ENCODE measurements at regions not wholly inside any gene's neighbourhood (a gene's known extent, or its start where the extent isn't known, plus 50 kb on each side); places are given as distances from the start of the nearest gene placed in this dataset.

GRCh38 chr10:55766212-55766611, 594.8 kb downstream of the ZWINT start:
- Histone ChIP-seq H4K8ac (ENCODE audit: low read depth, low read length) (no peak overlapping the region), H4K91ac (ENCODE audit: low read depth, low read length) (no peak overlapping the region), H2BK5ac (ENCODE audit: low read depth, low read length, poor library complexity) (no peak overlapping the region), H3K4me3 (ENCODE audit: low read depth, low read length) (no peak overlapping the region), H2BK120ac (ENCODE audit: insufficient read depth, low read length, poor library complexity) (no peak overlapping the region), H3K4me1 (ENCODE audit: control insufficient read depth in 1 of 2, insufficient read depth in 2 of 2, low read length in 2 of 2) (no peaks in the 10 kb centered on the region), H4K12ac (ENCODE audit: low read depth, low read length) (no peak overlapping the region), H2BK12ac (ENCODE audit: low read length) (no peak overlapping the region), H3K4me2 (ENCODE audit: low read length) (no peak overlapping the region), H3K14ac (ENCODE audit: low read length) (no peak overlapping the region), H3K79me2 (ENCODE audit: control insufficient read depth, insufficient read depth, low read length, poor library complexity) (no peaks in the 10 kb centered on the region), H2AK5ac (ENCODE audit: low read length) (no peak overlapping the region), H3K27ac (ENCODE audit: low read depth, low read length) (no peak overlapping the region), H3K27me3 (ENCODE audit: insufficient read depth, low read length) (no peaks in the 10 kb centered on the region), H3K4ac (ENCODE audit: low read depth, low read length) (no peak overlapping the region), H3K9me3 (ENCODE audit: insufficient read depth, low read depth, low read length) (no peaks in the 10 kb centered on the region), H3K79me1 (ENCODE audit: low read length) (no peaks in the 10 kb centered on the region), H3K36me3 (ENCODE audit: control insufficient read depth in 1 of 2, insufficient read depth in 2 of 2, low read length in 2 of 2) (no peaks in the 10 kb centered on the region), H3K9ac (ENCODE audit: low read length) (no peak overlapping the region), H2AFZ (ENCODE audit: insufficient read depth, low read length, poor library complexity) (no peak overlapping the region), H3K18ac (ENCODE audit: low read length) (no peak overlapping the region), H3K23ac (ENCODE audit: low read length) (no peak overlapping the region)
- no CpG with 5 or more reads among the region's 1 CpG for WGBS (ENCODE audit: extremely low coverage, insufficient coverage, insufficient read length)
- no peak for DNase-seq

DNA sequence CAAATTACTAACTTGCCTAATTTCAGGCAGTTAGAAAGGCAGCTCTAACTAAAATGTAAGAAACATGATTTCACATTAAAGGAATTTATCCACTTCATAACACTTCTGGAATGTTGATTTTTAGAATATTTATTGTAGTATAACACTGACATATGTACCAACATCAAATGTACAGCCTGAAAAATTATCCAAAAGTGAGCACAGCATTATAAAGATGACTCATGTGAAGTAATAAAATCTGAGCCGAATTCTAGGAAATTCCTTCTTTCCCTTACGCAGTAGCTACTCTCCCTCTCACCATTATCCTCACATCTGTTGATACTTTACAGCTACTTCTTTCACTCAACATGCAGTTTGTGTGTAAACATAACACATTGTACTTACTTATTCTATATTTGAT, 610.6 kb downstream of the ZWINT start:
- Histone ChIP-seq H4K91ac (ENCODE audit: low read depth, low read length) (no peak overlapping the region), H4K12ac (ENCODE audit: low read depth, low read length) (no peak overlapping the region), H2BK120ac (ENCODE audit: insufficient read depth, low read length, poor library complexity) (no peak overlapping the region), H3K9ac (ENCODE audit: low read length) (no peak overlapping the region), H3K4me2 (ENCODE audit: low read length) (no peak overlapping the region), H3K27ac (ENCODE audit: low read depth, low read length) (no peak overlapping the region), H3K79me1 (ENCODE audit: low read length) (no peaks in the 10 kb centered on the region), H2AFZ (ENCODE audit: insufficient read depth, low read length, poor library complexity) (no peak overlapping the region), H2AK5ac (ENCODE audit: low read length) (no peak overlapping the region), H3K14ac (ENCODE audit: low read length) (no peak overlapping the region), H3K23ac (ENCODE audit: low read length) (no peak overlapping the region), H3K79me2 (ENCODE audit: control insufficient read depth, insufficient read depth, low read length, poor library complexity) (no peaks in the 10 kb centered on the region), H3K4me1 (ENCODE audit: control insufficient read depth in 1 of 2, insufficient read depth in 2 of 2, low read length in 2 of 2) (no peaks in the 10 kb centered on the region), H3K36me3 (ENCODE audit: control insufficient read depth in 1 of 2, insufficient read depth in 2 of 2, low read length in 2 of 2) (no peaks in the 10 kb centered on the region), H2BK12ac (ENCODE audit: low read length) (no peak overlapping the region), H4K8ac (ENCODE audit: low read depth, low read length) (no peak overlapping the region), H3K27me3 (ENCODE audit: insufficient read depth, low read length) (no peaks in the 10 kb centered on the region), H3K4ac (ENCODE audit: low read depth, low read length) (no peak overlapping the region), H3K9me3 (ENCODE audit: insufficient read depth, low read depth, low read length) (no peaks in the 10 kb centered on the region), H3K18ac (ENCODE audit: low read length) (no peak overlapping the region), H2BK5ac (ENCODE audit: low read depth, low read length, poor library complexity) (no peak overlapping the region), H3K4me3 (ENCODE audit: low read depth, low read length) (no peak overlapping the region)
- DNase-seq: no peak
- WGBS (ENCODE audit: extremely low coverage, insufficient coverage, insufficient read length): no CpG with 5 or more reads among the region's 2 CpGs

DNA sequence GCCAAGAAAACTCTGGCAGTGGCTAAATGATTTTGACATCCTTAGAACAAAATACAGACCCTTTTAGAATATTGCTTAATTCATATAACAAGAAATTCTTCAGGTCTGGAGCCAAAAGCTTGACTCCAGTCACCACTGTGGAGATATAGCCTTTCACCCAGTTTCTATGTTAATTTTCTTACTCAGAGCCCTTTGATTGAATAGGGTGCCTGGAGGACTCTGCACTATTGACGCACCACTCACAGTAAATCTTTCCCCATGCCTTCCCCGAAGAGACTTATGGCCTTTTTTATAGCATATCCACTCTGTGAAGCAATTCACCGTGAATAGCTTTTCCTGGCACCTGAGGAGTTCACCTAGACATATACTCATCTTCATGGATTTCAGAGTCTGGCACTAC, 613.8 kb downstream of the ZWINT start:
- no peak overlapping the region for H3K27ac ChIP-seq (ENCODE audit: low read depth, low read length)
- H3K14ac ChIP-seq (ENCODE audit: low read length): no peak overlapping the region
- no peak overlapping the region for H2AFZ ChIP-seq (ENCODE audit: insufficient read depth, low read length, poor library complexity)
- no peaks in the 10 kb centered on the region for H3K27me3 ChIP-seq (ENCODE audit: insufficient read depth, low read length)
- DNase-seq: no peak
- H2BK12ac ChIP-seq (ENCODE audit: low read length): no peak overlapping the region
- no peak overlapping the region for H3K18ac ChIP-seq (ENCODE audit: low read length)
- no peaks in the 10 kb centered on the region for H3K79me2 ChIP-seq (ENCODE audit: control insufficient read depth, insufficient read depth, low read length, poor library complexity)
- H3K4me3 ChIP-seq (ENCODE audit: low read depth, low read length): no peak overlapping the region
- H2BK5ac ChIP-seq (ENCODE audit: low read depth, low read length, poor library complexity): no peak overlapping the region
- WGBS (ENCODE audit: extremely low coverage, insufficient coverage, insufficient read length): no CpG with 5 or more reads among the region's 3 CpGs
- H3K4me2 ChIP-seq (ENCODE audit: low read length): no peak overlapping the region
- no peaks in the 10 kb centered on the region for H3K9me3 ChIP-seq (ENCODE audit: insufficient read depth, low read depth, low read length)
- no peak overlapping the region for H2BK120ac ChIP-seq (ENCODE audit: insufficient read depth, low read length, poor library complexity)
- no peaks in the 10 kb centered on the region for H3K36me3 ChIP-seq (ENCODE audit: control insufficient read depth in 1 of 2, insufficient read depth in 2 of 2, low read length in 2 of 2)
- no peak overlapping the region for H2AK5ac ChIP-seq (ENCODE audit: low read length)
- no peak overlapping the region for H3K9ac ChIP-seq (ENCODE audit: low read length)
- no peak overlapping the region for H4K8ac ChIP-seq (ENCODE audit: low read depth, low read length)
- H3K4ac ChIP-seq (ENCODE audit: low read depth, low read length): no peak overlapping the region
- no peak overlapping the region for H4K12ac ChIP-seq (ENCODE audit: low read depth, low read length)
- H4K91ac ChIP-seq (ENCODE audit: low read depth, low read length): no peak overlapping the region
- no peaks in the 10 kb centered on the region for H3K79me1 ChIP-seq (ENCODE audit: low read length)
- no peaks in the 10 kb centered on the region for H3K4me1 ChIP-seq (ENCODE audit: control insufficient read depth in 1 of 2, insufficient read depth in 2 of 2, low read length in 2 of 2)
- no peak overlapping the region for H3K23ac ChIP-seq (ENCODE audit: low read length)

DNA sequence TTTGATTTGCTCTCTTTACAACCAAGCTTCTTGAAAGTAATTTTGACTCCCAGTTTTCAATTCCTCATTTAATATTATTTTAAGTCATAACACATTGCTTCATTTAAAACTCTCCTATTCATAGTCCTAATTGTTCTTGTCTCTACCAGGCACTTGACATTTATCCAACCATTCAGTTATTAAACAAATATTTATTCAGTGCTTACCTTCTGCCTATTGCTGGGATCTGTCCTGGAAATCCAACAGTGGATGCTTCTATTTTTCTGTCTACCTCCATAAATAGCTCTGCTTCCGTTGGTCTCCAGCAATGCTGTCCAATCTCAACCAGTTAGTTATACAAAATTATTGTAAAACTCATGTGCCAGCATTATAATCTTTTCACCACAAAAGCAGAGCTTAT, 615.1 kb downstream of the ZWINT start:
- H2AK5ac ChIP-seq (ENCODE audit: low read length): no peak overlapping the region
- H3K79me2 ChIP-seq (ENCODE audit: control insufficient read depth, insufficient read depth, low read length, poor library complexity): no peaks in the 10 kb centered on the region
- H4K12ac ChIP-seq (ENCODE audit: low read depth, low read length): no peak overlapping the region
- no peak overlapping the region for H2AFZ ChIP-seq (ENCODE audit: insufficient read depth, low read length, poor library complexity)
- H2BK120ac ChIP-seq (ENCODE audit: insufficient read depth, low read length, poor library complexity): no peak overlapping the region
- no peak overlapping the region for H2BK5ac ChIP-seq (ENCODE audit: low read depth, low read length, poor library complexity)
- H3K23ac ChIP-seq (ENCODE audit: low read length): no peak overlapping the region
- no peaks in the 10 kb centered on the region for H3K27me3 ChIP-seq (ENCODE audit: insufficient read depth, low read length)
- H3K4ac ChIP-seq (ENCODE audit: low read depth, low read length): no peak overlapping the region
- H3K9me3 ChIP-seq (ENCODE audit: insufficient read depth, low read depth, low read length): no peaks in the 10 kb centered on the region
- H3K4me3 ChIP-seq (ENCODE audit: low read depth, low read length): no peak overlapping the region
- H3K4me2 ChIP-seq (ENCODE audit: low read length): no peak overlapping the region
- H3K79me1 ChIP-seq (ENCODE audit: low read length): no peaks in the 10 kb centered on the region
- no peak overlapping the region for H4K8ac ChIP-seq (ENCODE audit: low read depth, low read length)
- DNase-seq: no peak
- no peak overlapping the region for H3K14ac ChIP-seq (ENCODE audit: low read length)
- H2BK12ac ChIP-seq (ENCODE audit: low read length): no peak overlapping the region
- H3K9ac ChIP-seq (ENCODE audit: low read length): no peak overlapping the region
- H3K27ac ChIP-seq (ENCODE audit: low read depth, low read length): no peak overlapping the region
- no peaks in the 10 kb centered on the region for H3K4me1 ChIP-seq (ENCODE audit: control insufficient read depth in 1 of 2, insufficient read depth in 2 of 2, low read length in 2 of 2)
- H4K91ac ChIP-seq (ENCODE audit: low read depth, low read length): no peak overlapping the region
- H3K36me3 ChIP-seq (ENCODE audit: control insufficient read depth in 1 of 2, insufficient read depth in 2 of 2, low read length in 2 of 2): no peaks in the 10 kb centered on the region
- H3K18ac ChIP-seq (ENCODE audit: low read length): no peak overlapping the region
- no CpG with 5 or more reads among the region's 1 CpG for WGBS (ENCODE audit: extremely low coverage, insufficient coverage, insufficient read length)

Data from trophoblast cell (in vitro differentiated cells and primary cell).